SU-DHL-6 (cell line): ENCODE measurements at regions not wholly inside any gene's neighbourhood (a gene's known extent, or its start where the extent isn't known, plus 50 kb on each side); places are given as distances from the start of the nearest gene placed in this dataset.

Experiments
- H2AFZ ChIP-seq: fragments of 200-600 bp; sonication (generic); 2 replicates; pipeline ENCODE4 v1.6.1; 2014; ENCODE audit warnings: low read depth, mild to moderate bottlenecking, moderate library complexity, mixed read lengths, antibody characterized with exemption, low read length; ENCODE audit not compliant: severe bottlenecking
- H3F3A ChIP-seq: fragments of 200-600 bp; shearing (Covaris generic); 2 replicates; pipeline ENCODE4 v1.6.0; 2016; ENCODE audit warnings: antibody characterized with exemption, mild to moderate bottlenecking; ENCODE audit not compliant: insufficient read depth
- H3K27ac ChIP-seq: fragments of 200-600 bp; sonication (generic); 2 replicates; pipeline ENCODE4 v1.5.1; 2016; ENCODE audit warnings: low read depth, mild to moderate bottlenecking, low read length, moderate library complexity, mixed read lengths
- H3K27me3 ChIP-seq: fragments of 200-600 bp; sonication (generic), shearing (Covaris generic); 2 replicates; pipeline ENCODE4 v1.6.0; 2014; ENCODE audit warnings: mild to moderate bottlenecking, low read length
- H3K36me3 ChIP-seq: fragments of 200-600 bp; sonication (generic); 2 replicates; pipeline ENCODE4 v1.6.1; 2014; ENCODE audit warnings: mild to moderate bottlenecking, low read length, mixed read lengths
- H3K4me2 ChIP-seq: fragments of 300-600, 200-600 bp; shearing (Covaris generic), sonication (generic); 2 replicates; pipeline ENCODE4 v1.6.0; 2014; ENCODE audit warnings: low read length, low read depth, mild to moderate bottlenecking; ENCODE audit not compliant: poor library complexity, severe bottlenecking
- H3K4me3 ChIP-seq: fragments of 200-600 bp; sonication (generic); 2 replicates; pipeline ENCODE4 v1.5.1; 2014; ENCODE audit warnings: antibody characterized with exemption, low read length, mild to moderate bottlenecking, mixed read lengths; ENCODE audit not compliant: insufficient read depth, poor library complexity, severe bottlenecking
- H3K79me2 ChIP-seq: fragments of 200-600 bp; sonication (generic); 2 replicates; pipeline ENCODE4 v1.6.1; 2014; ENCODE audit warnings: mild to moderate bottlenecking, low read length, moderate library complexity; ENCODE audit not compliant: insufficient read depth
- H3K9ac ChIP-seq: fragments of 200-600 bp; sonication (generic); 2 replicates; pipeline ENCODE4 v1.7.0; 2014; ENCODE audit warnings: mild to moderate bottlenecking, low read length
- H3K9me2 ChIP-seq: fragments of 200-600 bp; sonication (generic); replicated peaks from 2 replicates; pipeline ENCODE4 v1.6.1; 2014; ENCODE audit warnings: low read length; ENCODE audit not compliant: insufficient read depth
- H3K9me3 ChIP-seq: fragments of 200-600 bp; sonication (generic); 2 replicates; pipeline ENCODE4 v1.6.1; 2014; ENCODE audit warnings: low read length, mixed read lengths; ENCODE audit not compliant: insufficient read depth
- H4K20me1 ChIP-seq: fragments of 200-600 bp; sonication (generic); 2 replicates; pipeline ENCODE4 v1.6.1; 2014; ENCODE audit warnings: low read depth, mild to moderate bottlenecking, antibody characterized with exemption, low read length, moderate library complexity, mixed read lengths
- EZH2phosphoT487 ChIP-seq: fragments of 200-600 bp; sonication (generic), shearing (Covaris generic); conservative IDR thresholded peaks from 2 replicates; pipeline ENCODE4 v1.6.1; 2018; ENCODE audit warnings: mild to moderate bottlenecking, antibody characterized with exemption, low read length, moderate library complexity, mixed read lengths
- TF ChIP-seq, protein P1 (sequence below): fragments of 200-600 bp; sonication (generic); IDR thresholded peaks from one replicate; pipeline ENCODE4 v1.5.1; 2017; ENCODE audit warnings: antibody characterized with exemption, mild to moderate bottlenecking, low read length, moderate library complexity; ENCODE audit not compliant: insufficient read depth, poor library complexity, severe bottlenecking

GRCh38 chr2:47309952-47310800 is 58.9 kb upstream of the EPCAM start:
- H3K4me2 ChIP-seq, result peak overlapping the region; percentile 72
- no peak overlapping the region for H2AFZ ChIP-seq
- no peaks in the 10 kb centered on the region for H3K9me2 ChIP-seq
- H3K79me2 ChIP-seq, result no peaks in the 10 kb centered on the region
- H3K27ac ChIP-seq, result peak overlapping the region; percentile 96
- H3K9me3 ChIP-seq, result no peaks in the 10 kb centered on the region
- no peaks in the 10 kb centered on the region for H4K20me1 ChIP-seq
- no peaks in the 10 kb centered on the region for H3K27me3 ChIP-seq
- no peaks in the 10 kb centered on the region for H3K36me3 ChIP-seq
- peaks cover 30% of the 10 kb centered on the region for H3F3A ChIP-seq
- no peak for TF ChIP-seq EZH2phosphoT487
- TF ChIP-seq, protein P1, sequence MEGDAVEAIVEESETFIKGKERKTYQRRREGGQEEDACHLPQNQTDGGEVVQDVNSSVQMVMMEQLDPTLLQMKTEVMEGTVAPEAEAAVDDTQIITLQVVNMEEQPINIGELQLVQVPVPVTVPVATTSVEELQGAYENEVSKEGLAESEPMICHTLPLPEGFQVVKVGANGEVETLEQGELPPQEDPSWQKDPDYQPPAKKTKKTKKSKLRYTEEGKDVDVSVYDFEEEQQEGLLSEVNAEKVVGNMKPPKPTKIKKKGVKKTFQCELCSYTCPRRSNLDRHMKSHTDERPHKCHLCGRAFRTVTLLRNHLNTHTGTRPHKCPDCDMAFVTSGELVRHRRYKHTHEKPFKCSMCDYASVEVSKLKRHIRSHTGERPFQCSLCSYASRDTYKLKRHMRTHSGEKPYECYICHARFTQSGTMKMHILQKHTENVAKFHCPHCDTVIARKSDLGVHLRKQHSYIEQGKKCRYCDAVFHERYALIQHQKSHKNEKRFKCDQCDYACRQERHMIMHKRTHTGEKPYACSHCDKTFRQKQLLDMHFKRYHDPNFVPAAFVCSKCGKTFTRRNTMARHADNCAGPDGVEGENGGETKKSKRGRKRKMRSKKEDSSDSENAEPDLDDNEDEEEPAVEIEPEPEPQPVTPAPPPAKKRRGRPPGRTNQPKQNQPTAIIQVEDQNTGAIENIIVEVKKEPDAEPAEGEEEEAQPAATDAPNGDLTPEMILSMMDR, result no peak
- H3K9ac ChIP-seq, result peak overlapping the region; percentile 60
- H3K4me3 ChIP-seq, result peak overlapping the region; percentile 27

DNA sequence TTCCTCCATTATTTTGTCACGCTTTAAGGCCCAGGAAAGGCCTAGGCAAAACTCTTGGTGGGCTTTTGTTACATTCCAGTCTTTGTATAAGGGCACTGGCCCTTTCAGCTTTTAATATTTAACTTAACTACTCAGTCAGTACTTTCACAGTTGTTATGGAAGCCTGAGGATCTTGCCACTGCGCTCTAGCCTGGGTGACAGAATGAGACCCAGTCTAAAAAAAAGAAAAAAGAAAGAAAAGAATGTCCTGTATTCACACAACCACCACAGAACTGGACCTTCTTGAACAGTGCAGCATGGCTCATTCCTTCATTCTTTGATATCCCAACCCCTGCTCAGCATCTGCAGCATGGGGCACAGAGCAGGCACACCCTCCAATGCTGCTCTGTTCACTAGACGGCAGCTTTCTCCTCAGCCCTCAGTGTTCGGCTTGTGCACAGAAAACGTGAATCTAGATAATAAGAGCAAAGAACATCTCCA is 59.6 kb upstream of the EPCAM start:
- H3K79me2 ChIP-seq, result no peaks in the 10 kb centered on the region
- peaks cover 30% of the 10 kb centered on the region for H3F3A ChIP-seq
- peak overlapping the region; percentile 27 for H3K4me3 ChIP-seq
- H3K4me2 ChIP-seq, result peak overlapping the region; percentile 72
- H2AFZ ChIP-seq, result no peak overlapping the region
- H3K9me2 ChIP-seq, result no peaks in the 10 kb centered on the region
- no peaks in the 10 kb centered on the region for H3K27me3 ChIP-seq
- no peaks in the 10 kb centered on the region for H4K20me1 ChIP-seq
- H3K9ac ChIP-seq, result peak overlapping the region; percentile 60
- TF ChIP-seq, protein P1, result no peak
- no peak for TF ChIP-seq EZH2phosphoT487
- no peaks in the 10 kb centered on the region for H3K9me3 ChIP-seq
- H3K27ac ChIP-seq, result peak overlapping the region; percentile 96
- H3K36me3 ChIP-seq, result no peaks in the 10 kb centered on the region

GRCh38 chr2:47307066-47307465 is 62.0 kb upstream of the EPCAM start:
- no peak overlapping the region for H3K9ac ChIP-seq
- H3K9me2 ChIP-seq, result no peaks in the 10 kb centered on the region
- H3K4me2 ChIP-seq, result no peak overlapping the region
- no peak for TF ChIP-seq EZH2phosphoT487
- no peaks in the 10 kb centered on the region for H3K27me3 ChIP-seq
- no peak overlapping the region for H3K27ac ChIP-seq
- no peak overlapping the region for H2AFZ ChIP-seq
- H3K9me3 ChIP-seq, result no peaks in the 10 kb centered on the region
- H3K4me3 ChIP-seq, result no peak overlapping the region
- H3F3A ChIP-seq, result peaks cover 33% of the 10 kb centered on the region
- no peaks in the 10 kb centered on the region for H3K36me3 ChIP-seq
- H3K79me2 ChIP-seq, result no peaks in the 10 kb centered on the region
- H4K20me1 ChIP-seq, result no peaks in the 10 kb centered on the region

GRCh38 chr2:47304654-47305053 is 64.5 kb upstream of the EPCAM start:
- H3K4me2 ChIP-seq, result no peak overlapping the region
- H3K4me3 ChIP-seq, result no peak overlapping the region
- H4K20me1 ChIP-seq, result no peaks in the 10 kb centered on the region
- no peaks in the 10 kb centered on the region for H3K36me3 ChIP-seq
- no peak for TF ChIP-seq EZH2phosphoT487
- H3K27me3 ChIP-seq, result no peaks in the 10 kb centered on the region
- H3K9me2 ChIP-seq, result no peaks in the 10 kb centered on the region
- H3K9ac ChIP-seq, result no peak overlapping the region
- H3F3A ChIP-seq, result peaks cover 22% of the 10 kb centered on the region
- H3K27ac ChIP-seq, result no peak overlapping the region
- no peaks in the 10 kb centered on the region for H3K9me3 ChIP-seq
- H2AFZ ChIP-seq, result no peak overlapping the region
- no peaks in the 10 kb centered on the region for H3K79me2 ChIP-seq
